OCI-LY3 (cell line): ENCODE measurements at regions not wholly inside any gene's neighbourhood (a gene's known extent, or its start where the extent isn't known, plus 50 kb on each side); places are given as distances from the start of the nearest gene placed in this dataset.

Experiments used
- EZH2phosphoT487 ChIP-seq: fragments of 200-600 bp; shearing (Covaris generic); IDR thresholded peaks from 2 replicates; pipeline ENCODE4 v1.6.1; 2018; ENCODE audit warnings: antibody characterized with exemption, mixed run types, low read depth
- TF ChIP-seq, protein P1 (sequence below): fragments of 200-600, 300-600 bp; sonication (generic); IDR thresholded peaks from 2 replicates; pipeline ENCODE4 v1.5.1; 2014; ENCODE audit warnings: antibody characterized with exemption, low read length, low read depth

DNA sequence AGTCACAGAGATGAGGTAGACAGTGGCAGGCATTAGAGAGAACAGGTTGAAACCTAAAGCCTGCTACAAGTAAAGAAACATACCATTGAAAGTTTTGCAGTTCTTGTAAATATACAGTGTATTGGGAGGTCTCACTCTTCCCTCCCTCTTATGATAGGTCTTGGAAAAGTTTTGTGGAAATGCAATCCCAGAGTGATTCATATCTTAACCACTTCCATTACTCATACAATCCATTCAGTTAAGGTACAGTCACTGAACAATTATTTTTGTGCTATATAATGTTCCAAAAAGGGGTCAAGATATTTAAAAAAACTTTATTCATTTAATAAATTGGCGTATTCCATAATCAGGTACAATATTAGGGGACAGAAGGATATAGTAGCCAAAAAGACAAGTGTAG lies 737.7 kb upstream of the ALCAM start:
- TF ChIP-seq, protein P1, sequence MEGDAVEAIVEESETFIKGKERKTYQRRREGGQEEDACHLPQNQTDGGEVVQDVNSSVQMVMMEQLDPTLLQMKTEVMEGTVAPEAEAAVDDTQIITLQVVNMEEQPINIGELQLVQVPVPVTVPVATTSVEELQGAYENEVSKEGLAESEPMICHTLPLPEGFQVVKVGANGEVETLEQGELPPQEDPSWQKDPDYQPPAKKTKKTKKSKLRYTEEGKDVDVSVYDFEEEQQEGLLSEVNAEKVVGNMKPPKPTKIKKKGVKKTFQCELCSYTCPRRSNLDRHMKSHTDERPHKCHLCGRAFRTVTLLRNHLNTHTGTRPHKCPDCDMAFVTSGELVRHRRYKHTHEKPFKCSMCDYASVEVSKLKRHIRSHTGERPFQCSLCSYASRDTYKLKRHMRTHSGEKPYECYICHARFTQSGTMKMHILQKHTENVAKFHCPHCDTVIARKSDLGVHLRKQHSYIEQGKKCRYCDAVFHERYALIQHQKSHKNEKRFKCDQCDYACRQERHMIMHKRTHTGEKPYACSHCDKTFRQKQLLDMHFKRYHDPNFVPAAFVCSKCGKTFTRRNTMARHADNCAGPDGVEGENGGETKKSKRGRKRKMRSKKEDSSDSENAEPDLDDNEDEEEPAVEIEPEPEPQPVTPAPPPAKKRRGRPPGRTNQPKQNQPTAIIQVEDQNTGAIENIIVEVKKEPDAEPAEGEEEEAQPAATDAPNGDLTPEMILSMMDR = no peak
- TF ChIP-seq EZH2phosphoT487 = no peak
